GM18520 (cell line): ENCODE measurements at regions not wholly inside any gene's neighbourhood (a gene's known extent, or its start where the extent isn't known, plus 50 kb on each side); places are given as distances from the start of the nearest gene placed in this dataset.
"Not testable (repeated sequence)": the region's sequence is repeated elsewhere in the genome, so short reads cannot be mapped to it uniquely, and the experiment has no call there.

Experiments used
- ATAC-seq: cut with Tn5 transposase; IDR thresholded peaks from one replicate; pipeline ENCODE4 v1.9.1; 2021; ENCODE audit not compliant: unreplicated experiment

- no peak for ATAC-seq
These were observed 103.9 kb upstream of the SEC14L1 start for GRCh38 chr17:77036841-77037381.

- ATAC-seq = no peak
These were observed 102.8 kb upstream of the SEC14L1 start for GRCh38 chr17:77037943-77038342.

GRCh38 chr17:77038884-77039555 lies 101.7 kb upstream of the SEC14L1 start:
- ATAC-seq = no peak

GRCh38 chr17:77042476-77043231 lies 98.1 kb upstream of the SEC14L1 start:
- no peak for ATAC-seq

GRCh38 chr17:77045441-77046041 lies 95.2 kb upstream of the SEC14L1 start:
- no peak for ATAC-seq

- no peak for ATAC-seq
These were observed 91.3 kb upstream of the SEC14L1 start for GRCh38 chr17:77049440-77049839.

- not testable (repeated sequence) for ATAC-seq
These were observed 89.9 kb upstream of the SEC14L1 start for GRCh38 chr17:77050901-77051300.

- no peak for ATAC-seq
These were observed 85.8 kb upstream of the SEC14L1 start for GRCh38 chr17:77054936-77055335.

GRCh38 chr17:77055453-77055852 lies 85.3 kb upstream of the SEC14L1 start:
- no peak for ATAC-seq

- ATAC-seq = no peak
These were observed 82.8 kb upstream of the SEC14L1 start for GRCh38 chr17:77058016-77058415.

GRCh38 chr17:77061669-77062068 lies 79.1 kb upstream of the SEC14L1 start:
- no peak for ATAC-seq

GRCh38 chr17:77064598-77064997 lies 76.2 kb upstream of the SEC14L1 start:
- ATAC-seq = no peak

- no peak for ATAC-seq
These were observed 74.6 kb upstream of the SEC14L1 start for GRCh38 chr17:77066165-77066564.

GRCh38 chr17:77066726-77067409 lies 73.9 kb upstream of the SEC14L1 start:
- not testable (repeated sequence) for ATAC-seq

GRCh38 chr17:77068915-77069314 lies 71.9 kb upstream of the SEC14L1 start:
- no peak for ATAC-seq

- no peak for ATAC-seq
These were observed 69.9 kb upstream of the SEC14L1 start for GRCh38 chr17:77070888-77071279.

GRCh38 chr17:77071925-77072490 lies 68.8 kb upstream of the SEC14L1 start:
- ATAC-seq = no peak

GRCh38 chr17:77072670-77073069 lies 68.1 kb upstream of the SEC14L1 start:
- no peak for ATAC-seq

- ATAC-seq = no peak
These were observed 66.1 kb upstream of the SEC14L1 start for GRCh38 chr17:77074681-77075080.

GRCh38 chr17:77076124-77076830 lies 64.5 kb upstream of the SEC14L1 start:
- ATAC-seq = no peak
